ENCODE measurements at regions not wholly inside any gene's neighbourhood (a gene's known extent, or its start where the extent isn't known, plus 50 kb on each side); places are given as distances from the start of the nearest gene placed in this dataset.

DNA sequence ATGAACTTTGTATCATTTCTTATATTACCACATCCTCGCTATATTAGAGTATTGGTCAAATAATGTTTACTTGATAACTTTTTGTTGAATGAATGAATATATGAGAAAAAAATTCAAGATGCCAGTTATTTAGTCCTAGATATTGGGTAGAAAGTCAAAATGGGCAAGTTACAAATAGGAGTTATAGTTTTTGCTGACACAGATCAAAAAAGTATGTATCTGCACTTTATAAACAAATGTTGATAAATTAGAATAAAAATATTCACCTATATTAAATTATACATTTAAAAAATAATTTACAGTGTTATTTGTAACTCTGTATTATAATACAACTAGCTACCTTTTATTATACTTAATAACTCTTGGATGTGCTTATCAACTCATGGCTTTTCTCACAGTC, 57.8 kb upstream of the NDST4 start:
- DNase-seq, result no peak

DNA sequence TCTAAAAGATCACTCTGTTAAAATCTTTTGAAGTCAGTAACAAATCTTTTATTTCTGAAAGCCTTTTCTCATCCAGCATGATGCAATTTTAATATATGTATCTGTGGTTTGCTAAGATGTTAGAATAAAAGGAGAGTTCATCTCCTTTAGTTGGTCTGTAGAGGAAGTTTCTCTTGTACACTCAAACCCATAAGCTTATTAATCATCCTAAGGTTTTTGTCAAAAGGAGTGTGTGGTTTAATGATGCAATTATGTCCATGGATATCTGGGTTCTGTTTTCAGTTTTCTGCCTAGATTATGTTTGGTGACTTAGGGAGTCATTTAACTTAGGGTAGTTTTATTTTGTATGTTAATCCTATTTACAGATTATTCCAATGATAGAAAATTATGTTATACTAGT, 52.1 kb upstream of the NDST4 start:
- no peak for DNase-seq
